ENCODE measurements at regions not wholly inside any gene's neighbourhood (a gene's known extent, or its start where the extent isn't known, plus 50 kb on each side); places are given as distances from the start of the nearest gene placed in this dataset.

DNA sequence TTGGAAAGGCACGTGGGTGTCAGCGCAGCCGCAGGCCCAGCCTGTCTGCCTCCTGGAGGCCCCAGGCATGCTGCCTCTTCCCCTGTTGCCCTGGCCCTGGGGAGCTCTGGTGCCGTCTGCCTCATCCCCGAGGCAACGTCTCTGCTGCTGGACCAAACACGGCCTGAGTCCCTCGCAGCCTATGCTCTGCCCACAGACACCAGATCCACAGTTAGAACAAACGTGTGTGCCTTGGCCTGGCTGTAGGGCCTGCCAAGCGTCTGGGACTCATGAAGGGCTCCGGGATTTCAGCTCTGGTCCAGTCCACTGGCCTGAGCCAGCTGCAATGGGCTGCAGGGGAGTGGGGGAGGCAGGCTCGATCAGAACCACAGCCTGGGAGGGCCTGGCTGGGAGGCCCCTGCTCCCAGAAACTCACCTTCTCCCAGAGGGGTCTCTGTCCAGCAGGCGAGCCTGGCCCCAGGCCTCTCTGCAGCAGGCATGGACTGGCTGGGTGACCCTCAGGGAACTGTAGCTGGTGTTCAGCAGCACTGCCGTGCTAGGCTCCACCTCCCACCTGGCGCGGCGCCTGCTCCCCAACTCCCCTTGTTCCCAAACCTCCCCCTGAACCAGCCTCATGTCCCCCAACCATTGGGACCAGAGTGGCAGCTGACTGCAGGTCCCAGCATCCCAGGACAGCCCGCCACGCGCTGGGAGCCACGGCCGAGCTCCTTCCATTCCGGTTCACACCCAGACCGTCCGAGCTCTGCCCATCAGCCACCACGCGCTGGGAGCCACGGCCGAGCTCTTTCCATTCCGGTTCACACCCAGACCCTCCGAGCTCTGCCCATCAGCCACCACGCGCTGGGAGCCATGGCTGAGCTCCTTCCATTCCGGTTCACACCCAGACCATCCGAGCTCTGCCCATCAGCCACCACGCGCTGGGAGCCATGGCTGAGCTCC is 197.0 kb downstream of the DLL1 start:
- Histone ChIP-seq H3K27ac (no peak overlapping the region), H3K9me3 (no peaks in the 10 kb centered on the region), H3K36me3 (no peaks in the 10 kb centered on the region), H3K4me3 (no peak overlapping the region), H3K4me1 (peaks cover 0 to 6% of the 10 kb centered on the region in 2 donors), H3K27me3 (no peaks in the 10 kb centered on the region)
- TF ChIP-seq, protein P1, sequence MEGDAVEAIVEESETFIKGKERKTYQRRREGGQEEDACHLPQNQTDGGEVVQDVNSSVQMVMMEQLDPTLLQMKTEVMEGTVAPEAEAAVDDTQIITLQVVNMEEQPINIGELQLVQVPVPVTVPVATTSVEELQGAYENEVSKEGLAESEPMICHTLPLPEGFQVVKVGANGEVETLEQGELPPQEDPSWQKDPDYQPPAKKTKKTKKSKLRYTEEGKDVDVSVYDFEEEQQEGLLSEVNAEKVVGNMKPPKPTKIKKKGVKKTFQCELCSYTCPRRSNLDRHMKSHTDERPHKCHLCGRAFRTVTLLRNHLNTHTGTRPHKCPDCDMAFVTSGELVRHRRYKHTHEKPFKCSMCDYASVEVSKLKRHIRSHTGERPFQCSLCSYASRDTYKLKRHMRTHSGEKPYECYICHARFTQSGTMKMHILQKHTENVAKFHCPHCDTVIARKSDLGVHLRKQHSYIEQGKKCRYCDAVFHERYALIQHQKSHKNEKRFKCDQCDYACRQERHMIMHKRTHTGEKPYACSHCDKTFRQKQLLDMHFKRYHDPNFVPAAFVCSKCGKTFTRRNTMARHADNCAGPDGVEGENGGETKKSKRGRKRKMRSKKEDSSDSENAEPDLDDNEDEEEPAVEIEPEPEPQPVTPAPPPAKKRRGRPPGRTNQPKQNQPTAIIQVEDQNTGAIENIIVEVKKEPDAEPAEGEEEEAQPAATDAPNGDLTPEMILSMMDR (IDR thresholded peaks at IDR 0.05) = no peak
- intact Hi-C loops (cut with DNase I) = no loop called here
- peak in 1 of 2 donors; percentile 59 for DNase-seq (ENCODE audit: low spot score in 2 of 2)

GRCh38 chr6:170093276-170093657 is 197.6 kb downstream of the DLL1 start:
- H3K36me3 ChIP-seq = no peaks in the 10 kb centered on the region
- H3K4me1 ChIP-seq = peaks cover 0 to 6% of the 10 kb centered on the region in 2 donors
- H3K27ac ChIP-seq = no peak overlapping the region
- peak in 1 of 2 donors; percentile 19 for DNase-seq (ENCODE audit: low spot score in 2 of 2)
- H3K27me3 ChIP-seq = no peaks in the 10 kb centered on the region
- no peaks in the 10 kb centered on the region for H3K9me3 ChIP-seq
- H3K4me3 ChIP-seq = no peak overlapping the region
- TF ChIP-seq, protein P1 (IDR thresholded peaks at IDR 0.05) = no peak
- intact Hi-C loops (cut with DNase I) = no loop called here

DNA sequence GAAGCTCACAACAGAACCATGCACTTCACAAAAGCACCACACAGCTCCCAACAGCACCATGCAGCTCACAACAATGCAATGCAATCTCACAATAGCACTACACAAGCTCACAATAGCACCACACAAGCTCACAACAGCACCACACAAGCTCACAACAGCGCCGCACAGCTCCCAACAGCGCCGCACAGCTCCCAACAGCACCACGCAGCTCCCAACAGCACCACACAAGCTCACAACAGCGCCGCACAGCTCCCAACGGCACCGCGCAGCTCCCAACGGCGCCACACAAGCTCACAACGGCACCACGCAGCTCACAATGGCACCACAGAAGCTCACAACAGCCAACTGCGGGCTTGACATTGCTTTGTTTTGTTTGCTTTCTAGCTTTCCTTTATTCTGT is 198.1 kb downstream of the DLL1 start:
- Histone ChIP-seq H3K27me3 (no peaks in the 10 kb centered on the region), H3K9me3 (no peaks in the 10 kb centered on the region), H3K4me1 (peaks cover 0 to 6% of the 10 kb centered on the region in 2 donors), H3K27ac (no peak overlapping the region), H3K36me3 (no peaks in the 10 kb centered on the region), H3K4me3 (no peak overlapping the region)
- intact Hi-C loops (cut with DNase I) = no loop called here
- DNase-seq (ENCODE audit: low spot score in 2 of 2) = peak in 1 of 2 donors; percentile 12
- TF ChIP-seq, protein P1 (IDR thresholded peaks at IDR 0.05) = no peak

DNA sequence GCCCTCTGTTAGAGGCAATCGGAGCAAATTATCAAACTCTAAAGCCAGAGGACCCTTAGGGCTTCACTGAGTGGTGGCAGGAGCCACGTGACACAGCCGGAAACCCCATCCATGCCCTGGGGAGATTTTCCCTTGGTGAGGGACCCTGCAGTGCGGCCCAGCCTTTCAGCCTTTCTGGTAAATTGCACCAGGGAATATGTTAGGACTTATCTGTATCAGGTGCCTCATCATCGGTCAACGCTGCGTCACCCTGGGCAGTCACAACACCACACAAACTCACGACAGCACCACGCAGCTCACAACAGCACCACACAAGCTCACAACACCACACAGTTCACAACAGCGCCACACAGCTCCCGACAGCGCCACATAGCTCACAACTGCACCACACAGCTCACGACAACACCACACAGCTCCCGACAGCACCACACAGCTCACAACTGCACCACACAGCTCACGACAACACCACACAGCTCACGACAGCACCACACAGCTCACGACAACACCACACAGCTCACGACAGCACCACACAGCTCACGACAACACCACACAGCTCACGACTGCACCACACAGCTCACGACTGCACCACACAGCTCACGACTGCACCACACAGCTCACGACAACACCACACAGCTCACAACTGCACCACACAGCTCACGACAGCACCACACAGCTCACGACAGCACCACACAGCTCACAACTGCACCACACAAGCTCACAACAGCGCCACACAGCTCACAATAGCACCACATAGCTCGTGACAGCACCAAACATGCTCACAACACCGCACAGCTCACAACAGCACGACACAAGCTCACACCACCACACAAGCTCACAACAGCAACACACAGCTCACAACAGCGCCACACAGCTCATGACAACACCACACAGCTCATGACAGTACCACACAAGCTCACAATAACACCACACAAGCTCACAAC is 199.0 kb downstream of the DLL1 start:
- TF ChIP-seq, protein P1 (IDR thresholded peaks at IDR 0.05) = no peak
- peak in 1 of 2 donors; percentile 35 for DNase-seq (ENCODE audit: low spot score in 2 of 2)
- intact Hi-C loops (cut with DNase I) = no loop called here

DNA sequence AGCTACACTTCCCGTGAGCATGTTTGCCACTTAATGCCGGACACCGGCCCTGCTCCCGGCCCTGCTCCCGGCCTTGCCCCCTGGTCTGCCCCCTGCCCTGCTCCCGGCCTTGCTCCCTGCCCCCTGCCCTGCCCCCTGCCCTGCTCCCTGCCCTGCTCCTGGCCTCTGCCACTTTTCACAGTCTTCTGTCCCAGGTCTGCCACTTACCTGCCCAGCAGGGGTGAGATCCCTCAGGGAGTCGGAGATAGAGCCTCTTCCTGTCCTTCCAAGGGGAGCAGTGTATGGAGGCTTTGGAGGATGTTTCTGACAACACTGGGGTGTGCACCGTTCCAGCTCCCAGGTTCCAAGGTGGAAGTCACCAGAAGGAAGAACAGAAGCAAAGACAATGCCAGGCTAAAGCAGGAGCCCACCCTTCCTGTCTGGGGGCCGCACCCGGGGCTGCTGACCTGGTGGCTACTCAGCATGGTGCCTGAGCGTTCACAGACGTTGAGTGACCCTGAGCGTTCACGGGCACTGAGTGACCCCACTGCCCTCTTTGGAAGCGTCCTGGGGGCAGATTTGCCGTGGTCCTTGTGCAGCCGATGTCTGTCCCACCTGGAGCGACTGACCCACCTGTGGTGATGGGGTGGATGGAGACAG is 199.8 kb downstream of the DLL1 start:
- H3K4me1 ChIP-seq = peaks cover 0 to under 1% of the 10 kb centered on the region in 2 donors

More for the DNA sequence above, 199.0 kb downstream of the DLL1 start:
- H3K4me3 ChIP-seq = no peak overlapping the region
- H3K36me3 ChIP-seq = no peaks in the 10 kb centered on the region
- H3K9me3 ChIP-seq = no peaks in the 10 kb centered on the region
- no peak overlapping the region for H3K27ac ChIP-seq
- peaks cover 0 to 4% of the 10 kb centered on the region in 2 donors for H3K4me1 ChIP-seq
- H3K27me3 ChIP-seq = no peaks in the 10 kb centered on the region

More for the DNA sequence above, 199.8 kb downstream of the DLL1 start:
- TF ChIP-seq, protein P1 (IDR thresholded peaks at IDR 0.05) = no peak
- intact Hi-C loops (cut with DNase I) = no loop called here
- Histone ChIP-seq H3K27ac (no peak overlapping the region), H3K27me3 (no peaks in the 10 kb centered on the region), H3K9me3 (no peaks in the 10 kb centered on the region), H3K4me3 (no peak overlapping the region), H3K36me3 (no peaks in the 10 kb centered on the region)
- peak in 1 of 2 donors; percentile 35 for DNase-seq (ENCODE audit: low spot score in 2 of 2)
